GM12878 (cell line): ENCODE measurements at regions not wholly inside any gene's neighbourhood (a gene's known extent, or its start where the extent isn't known, plus 50 kb on each side); places are given as distances from the start of the nearest gene placed in this dataset.

Experiments used
- BACH1 ChIP-seq: fragments of 450-650 bp; IDR thresholded peaks from 2 replicates; pipeline ENCODE4 v1.6.1; 2017; ENCODE audit warnings: mild to moderate bottlenecking, borderline replicate concordance
- CTCF ChIP-seq, 3 experiments: IDR thresholded peaks in 2 of 3; conservative IDR thresholded peaks in 1 of 3; 2 replicates each; pipeline ENCODE4 v1.5.1; 2011; ENCODE audit warnings: low read depth in 3 of 3, low read length in 3 of 3, mild to moderate bottlenecking in 3 of 3, control low read depth in 2 of 3, moderate library complexity in 2 of 3, inconsistent platforms in 1 of 3, mixed read lengths in 1 of 3; ENCODE audit not compliant: control insufficient read depth in 2 of 3, insufficient read depth in 1 of 3; ENCODE audit errors: extremely low read depth in 1 of 3
- E2F4 ChIP-seq: IDR thresholded peaks from 2 replicates; pipeline ENCODE4 v1.6.1; 2012; ENCODE audit warnings: low read depth, low read length, improper control_type of control experiment
- SUZ12 ChIP-seq: fragments of 200-600 bp; sonication (generic); IDR thresholded peaks from one replicate; pipeline ENCODE4 v1.6.1; 2018; ENCODE audit warnings: antibody characterized with exemption, mild to moderate bottlenecking; ENCODE audit not compliant: unreplicated experiment
- TF ChIP-seq, protein P1 (sequence below): fragments of 450-650 bp; IDR thresholded peaks from 2 replicates; pipeline ENCODE4 v1.6.1; 2017; ENCODE audit warnings: mild to moderate bottlenecking

DNA sequence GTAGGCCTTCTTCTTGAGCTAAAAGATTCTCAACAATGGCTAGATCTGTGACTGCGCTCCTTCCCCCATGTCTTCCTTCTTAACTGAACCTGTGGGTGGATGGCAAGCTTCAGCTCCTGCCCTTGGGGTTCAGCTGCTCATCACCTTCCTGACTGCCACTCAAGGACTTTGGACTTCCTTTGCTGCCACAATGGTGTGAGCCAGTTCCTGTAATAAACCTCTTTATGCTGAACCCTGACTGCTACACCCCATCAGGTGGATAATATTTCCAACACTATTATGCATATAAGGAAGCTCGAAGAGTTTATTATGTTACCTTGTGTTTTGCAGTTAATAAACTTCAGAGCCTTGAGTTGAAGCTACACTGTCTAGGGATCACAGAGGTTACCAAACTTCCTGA is 208.9 kb upstream of the SLC10A2 start:
- no peak for TF ChIP-seq CTCF (IDR thresholded peaks at IDR 0.05 in 2 of 3, conservative IDR thresholded peaks at IDR 0.05 in 1 of 3; ENCODE audit: control insufficient read depth in 2 of 3, extremely low read depth in 1 of 3, insufficient read depth in 1 of 3, low read depth in 3 of 3, low read length in 3 of 3)
- TF ChIP-seq, protein P1, sequence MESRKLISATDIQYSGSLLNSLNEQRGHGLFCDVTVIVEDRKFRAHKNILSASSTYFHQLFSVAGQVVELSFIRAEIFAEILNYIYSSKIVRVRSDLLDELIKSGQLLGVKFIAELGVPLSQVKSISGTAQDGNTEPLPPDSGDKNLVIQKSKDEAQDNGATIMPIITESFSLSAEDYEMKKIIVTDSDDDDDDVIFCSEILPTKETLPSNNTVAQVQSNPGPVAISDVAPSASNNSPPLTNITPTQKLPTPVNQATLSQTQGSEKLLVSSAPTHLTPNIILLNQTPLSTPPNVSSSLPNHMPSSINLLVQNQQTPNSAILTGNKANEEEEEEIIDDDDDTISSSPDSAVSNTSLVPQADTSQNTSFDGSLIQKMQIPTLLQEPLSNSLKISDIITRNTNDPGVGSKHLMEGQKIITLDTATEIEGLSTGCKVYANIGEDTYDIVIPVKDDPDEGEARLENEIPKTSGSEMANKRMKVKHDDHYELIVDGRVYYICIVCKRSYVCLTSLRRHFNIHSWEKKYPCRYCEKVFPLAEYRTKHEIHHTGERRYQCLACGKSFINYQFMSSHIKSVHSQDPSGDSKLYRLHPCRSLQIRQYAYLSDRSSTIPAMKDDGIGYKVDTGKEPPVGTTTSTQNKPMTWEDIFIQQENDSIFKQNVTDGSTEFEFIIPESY = no peak
- TF ChIP-seq BACH1 = no peak
- TF ChIP-seq E2F4 = no peak
- TF ChIP-seq SUZ12 = no peak
